ENCODE measurements at regions not wholly inside any gene's neighbourhood (a gene's known extent, or its start where the extent isn't known, plus 50 kb on each side); places are given as distances from the start of the nearest gene placed in this dataset.

GRCh38 chr4:107470173-107470572 lies 249.9 kb downstream of the PAPSS1 start:
- WGBS (ENCODE audit: insufficient coverage): no CpG with 5 or more reads among the region's 3 CpGs

GRCh38 chr4:107468812-107469211 lies 251.2 kb downstream of the PAPSS1 start:
- WGBS (ENCODE audit: insufficient coverage): 60% methylated on average over 1 of the region's 3 CpGs

More at GRCh38 chr4:107470173-107470572, 249.9 kb downstream of the PAPSS1 start:
- Mint-ChIP-seq H3K27ac (no peak overlapping the region), H3K27me3 (no peaks in the 10 kb centered on the region), H3K9me3 (ENCODE audit: insufficient read depth) (no peaks in the 10 kb centered on the region), H3K4me1 (no peaks in the 10 kb centered on the region), H3K4me3 (no peak overlapping the region)
- no peak overlapping the region for H3K4me2 ChIP-seq (replicated peaks; ENCODE audit: low read depth, low read length, poor library complexity, severe bottlenecking)
- no peaks in the 10 kb centered on the region for H3K9me3 ChIP-seq (ENCODE audit: control extremely low read depth in 1 of 3, control insufficient read depth in 2 of 3, insufficient read depth in 1 of 3, low read length in 2 of 3)
- H3K36me3 ChIP-seq (replicated peaks in 1 of 2; ENCODE audit: control extremely low read depth in 1 of 2, control insufficient read depth in 1 of 2, extremely low read depth in 1 of 2, insufficient read depth in 2 of 2, low read length in 1 of 2): no peaks in the 10 kb centered on the region
- CTCF ChIA-PET: no interaction called here
- no peaks in the 10 kb centered on the region for H3K4me1 ChIP-seq (ENCODE audit: control insufficient read depth in 2 of 2, insufficient read depth in 2 of 2, low read length in 2 of 2)
- no peaks in the 10 kb centered on the region for H3K27me3 ChIP-seq (replicated peaks in 1 of 4; ENCODE audit: control extremely low read depth in 1 of 4, control insufficient read depth in 3 of 4, insufficient read depth in 4 of 4, low read length in 3 of 4)
- no peak for TF ChIP-seq EZH2 (IDR thresholded peaks at IDR 0.05; ENCODE audit: borderline replicate concordance, insufficient read depth, low read depth, low read length, poor library complexity, severe bottlenecking)
- no peak for TF ChIP-seq CTCF (IDR thresholded peaks at IDR 0.05)
- DNase-seq: no peak
- no peak overlapping the region for H2AFZ ChIP-seq (ENCODE audit: insufficient read depth, low read depth, low read length, poor library complexity, severe bottlenecking)
- H3K9ac ChIP-seq (ENCODE audit: low read length): no peak overlapping the region
- no peak for ATAC-seq (ENCODE audit: low read depth)
- no peak overlapping the region for H3K27ac ChIP-seq (ENCODE audit: low read length in 2 of 2)
- no peak overlapping the region for H3K4me3 ChIP-seq (ENCODE audit: control extremely low read depth in 1 of 5, extremely low read depth in 1 of 5, insufficient read depth in 1 of 5, low read depth in 2 of 5, low read length in 4 of 5)
- POLR2A ChIA-PET: no interaction called here
- H3K79me2 ChIP-seq (ENCODE audit: control insufficient read depth, insufficient read depth, low read length): no peaks in the 10 kb centered on the region
- intact Hi-C loops (cut with micrococcal nuclease): no loop called here
- no peaks in the 10 kb centered on the region for H4K20me1 ChIP-seq (ENCODE audit: control insufficient read depth, insufficient read depth, low read length, poor library complexity, severe bottlenecking)

More at GRCh38 chr4:107468812-107469211, 251.2 kb downstream of the PAPSS1 start:
- Histone ChIP-seq H4K20me1 (ENCODE audit: control insufficient read depth, insufficient read depth, low read length, poor library complexity, severe bottlenecking) (no peaks in the 10 kb centered on the region), H2AFZ (ENCODE audit: insufficient read depth, low read depth, low read length, poor library complexity, severe bottlenecking) (no peak overlapping the region), H3K27me3 (replicated peaks in 1 of 4; ENCODE audit: control extremely low read depth in 1 of 4, control insufficient read depth in 3 of 4, insufficient read depth in 4 of 4, low read length in 3 of 4) (no peaks in the 10 kb centered on the region), H3K36me3 (replicated peaks in 1 of 2; ENCODE audit: control extremely low read depth in 1 of 2, control insufficient read depth in 1 of 2, extremely low read depth in 1 of 2, insufficient read depth in 2 of 2, low read length in 1 of 2) (no peaks in the 10 kb centered on the region), H3K9me3 (ENCODE audit: control extremely low read depth in 1 of 3, control insufficient read depth in 2 of 3, insufficient read depth in 1 of 3, low read length in 2 of 3) (no peaks in the 10 kb centered on the region), H3K27ac (ENCODE audit: low read length in 2 of 2) (no peak overlapping the region), H3K79me2 (ENCODE audit: control insufficient read depth, insufficient read depth, low read length) (no peaks in the 10 kb centered on the region), H3K4me1 (ENCODE audit: control insufficient read depth in 2 of 2, insufficient read depth in 2 of 2, low read length in 2 of 2) (no peaks in the 10 kb centered on the region), H3K4me2 (replicated peaks; ENCODE audit: low read depth, low read length, poor library complexity, severe bottlenecking) (no peak overlapping the region), H3K9ac (ENCODE audit: low read length) (no peak overlapping the region), H3K4me3 (ENCODE audit: control extremely low read depth in 1 of 5, extremely low read depth in 1 of 5, insufficient read depth in 1 of 5, low read depth in 2 of 5, low read length in 4 of 5) (no peak overlapping the region)
- intact Hi-C loops (cut with micrococcal nuclease): no loop called here
- Mint-ChIP-seq H3K4me1 (no peaks in the 10 kb centered on the region), H3K27ac (no peak overlapping the region), H3K4me3 (no peak overlapping the region), H3K27me3 (no peaks in the 10 kb centered on the region), H3K9me3 (ENCODE audit: insufficient read depth) (no peaks in the 10 kb centered on the region)
- ATAC-seq (ENCODE audit: low read depth) (no peak), DNase-seq (no peak)
- ChIA-PET POLR2A (no interaction called here), CTCF (no interaction called here)
- TF ChIP-seq EZH2 (IDR thresholded peaks at IDR 0.05; ENCODE audit: borderline replicate concordance, insufficient read depth, low read depth, low read length, poor library complexity, severe bottlenecking) (no peak), CTCF (IDR thresholded peaks at IDR 0.05) (no peak)

Data from B cell (primary cell).